ENCODE measurements at regions not wholly inside any gene's neighbourhood (a gene's known extent, or its start where the extent isn't known, plus 50 kb on each side); places are given as distances from the start of the nearest gene placed in this dataset.
"Not testable (repeated sequence)": the region's sequence is repeated elsewhere in the genome, so short reads cannot be mapped to it uniquely, and the experiment has no call there.

- in situ Hi-C loops (cut with HindIII; ENCODE audit: low pct_unique_long_range_greater_than_20kb, low sequenced_read_pairs): no loop called here
- no peak for DNase-seq (ENCODE audit: low read depth)
Observed at GRCh38 chr5:108696951-108697715, 50.6 kb upstream of the FER start.

GRCh38 chr5:108696407-108696806, 51.3 kb upstream of the FER start:
- DNase-seq (ENCODE audit: low read depth): no peak
- in situ Hi-C loops (cut with HindIII; ENCODE audit: low pct_unique_long_range_greater_than_20kb, low sequenced_read_pairs): no loop called here

- in situ Hi-C loops (cut with HindIII; ENCODE audit: low pct_unique_long_range_greater_than_20kb, low sequenced_read_pairs): no loop called here
- DNase-seq (ENCODE audit: low read depth): no peak
Observed at GRCh38 chr5:108688485-108688884, 59.2 kb upstream of the FER start.

- in situ Hi-C loops (cut with HindIII; ENCODE audit: low pct_unique_long_range_greater_than_20kb, low sequenced_read_pairs): no loop called here
- DNase-seq (ENCODE audit: low read depth): no peak
Observed at GRCh38 chr5:108687595-108688200, 60.0 kb upstream of the FER start.

- in situ Hi-C loops (cut with HindIII; ENCODE audit: low pct_unique_long_range_greater_than_20kb, low sequenced_read_pairs): no loop called here
- no peak for DNase-seq (ENCODE audit: low read depth)
Observed at GRCh38 chr5:108686676-108687075, 61.0 kb upstream of the FER start.

- peak; percentile 3 for DNase-seq (ENCODE audit: low read depth)
- in situ Hi-C loops (cut with HindIII; ENCODE audit: low pct_unique_long_range_greater_than_20kb, low sequenced_read_pairs): not testable (repeated sequence)
Observed at GRCh38 chr5:108685448-108686216, 62.1 kb upstream of the FER start.

- in situ Hi-C loops (cut with HindIII; ENCODE audit: low pct_unique_long_range_greater_than_20kb, low sequenced_read_pairs): no loop called here
- DNase-seq (ENCODE audit: low read depth): peak; percentile 51
Observed at GRCh38 chr5:108681079-108681921, 66.4 kb upstream of the FER start.

GRCh38 chr5:108678091-108678490, 69.6 kb upstream of the FER start:
- no peak for DNase-seq (ENCODE audit: low read depth)
- in situ Hi-C loops (cut with HindIII; ENCODE audit: low pct_unique_long_range_greater_than_20kb, low sequenced_read_pairs): no loop called here

GRCh38 chr5:108675736-108676135, 72.0 kb upstream of the FER start:
- in situ Hi-C loops (cut with HindIII; ENCODE audit: low pct_unique_long_range_greater_than_20kb, low sequenced_read_pairs): no loop called here

GRCh38 chr5:108672639-108673038, 75.1 kb upstream of the FER start:
- in situ Hi-C loops (cut with HindIII; ENCODE audit: low pct_unique_long_range_greater_than_20kb, low sequenced_read_pairs): no loop called here
- no peak for DNase-seq (ENCODE audit: low read depth)

More at GRCh38 chr5:108675736-108676135, 72.0 kb upstream of the FER start:
- no peak for DNase-seq (ENCODE audit: low read depth)

GRCh38 chr5:108670591-108671289, 77.0 kb upstream of the FER start:
- in situ Hi-C loops (cut with HindIII; ENCODE audit: low pct_unique_long_range_greater_than_20kb, low sequenced_read_pairs): no loop called here

GRCh38 chr5:108669462-108669861, 78.2 kb upstream of the FER start:
- DNase-seq (ENCODE audit: low read depth): no peak
- in situ Hi-C loops (cut with HindIII; ENCODE audit: low pct_unique_long_range_greater_than_20kb, low sequenced_read_pairs): no loop called here

More at GRCh38 chr5:108670591-108671289, 77.0 kb upstream of the FER start:
- no peak for DNase-seq (ENCODE audit: low read depth)

- in situ Hi-C loops (cut with HindIII; ENCODE audit: low pct_unique_long_range_greater_than_20kb, low sequenced_read_pairs): no loop called here
- DNase-seq (ENCODE audit: low read depth): peak; percentile 10
Observed at GRCh38 chr5:108661590-108662219, 86.0 kb upstream of the FER start.

GRCh38 chr5:108661024-108661423, 86.7 kb upstream of the FER start:
- no peak for DNase-seq (ENCODE audit: low read depth)
- in situ Hi-C loops (cut with HindIII; ENCODE audit: low pct_unique_long_range_greater_than_20kb, low sequenced_read_pairs): no loop called here

- DNase-seq (ENCODE audit: low read depth): no peak
- in situ Hi-C loops (cut with HindIII; ENCODE audit: low pct_unique_long_range_greater_than_20kb, low sequenced_read_pairs): no loop called here
Observed at GRCh38 chr5:108660291-108660690, 87.4 kb upstream of the FER start.

GRCh38 chr5:108659531-108659930, 88.2 kb upstream of the FER start:
- in situ Hi-C loops (cut with HindIII; ENCODE audit: low pct_unique_long_range_greater_than_20kb, low sequenced_read_pairs): no loop called here
- no peak for DNase-seq (ENCODE audit: low read depth)

- no peak for DNase-seq (ENCODE audit: low read depth)
- in situ Hi-C loops (cut with HindIII; ENCODE audit: low pct_unique_long_range_greater_than_20kb, low sequenced_read_pairs): no loop called here
Observed at GRCh38 chr5:108655750-108656450, 91.8 kb upstream of the FER start.

Measured in Caki2 (cell line).